Activated naive CD4-positive, alpha-beta T cell treated with anti-CD3 and anti-CD28 coated beads for 36 hours (primary cell): ENCODE measurements at regions not wholly inside any gene's neighbourhood (a gene's known extent, or its start where the extent isn't known, plus 50 kb on each side); places are given as distances from the start of the nearest gene placed in this dataset.

Source experiments
- CTCF ChIA-PET: fragments of 350-600 bp; sonication (Branson Sonifier 250); formaldehyde crosslinking; loops from one replicate; lab custom pipeline; 2021; ENCODE audit warnings: antibody characterized with exemption; lab: Charles Lee
- DNase-seq: peaks from one replicate; pipeline ENCODE4 v3.0.0-alpha.2; 2020
- H3K27ac Mint-ChIP-seq: one replicate; pipeline ENCODE4 v1.8.0; 2021; ENCODE audit warnings: mild to moderate bottlenecking, mixed read lengths
- H3K27me3 Mint-ChIP-seq: one replicate; pipeline ENCODE4 v1.8.0; 2021; ENCODE audit warnings: low read depth, mixed read lengths
- H3K36me3 Mint-ChIP-seq: one replicate; pipeline ENCODE4 v1.8.0; 2021; ENCODE audit warnings: low read depth, mixed read lengths
- H3K4me1 Mint-ChIP-seq: one replicate; pipeline ENCODE4 v1.8.0; 2021; ENCODE audit warnings: low read depth, mixed read lengths
- H3K4me3 Mint-ChIP-seq: one replicate; pipeline ENCODE4 v1.8.0; 2021; ENCODE audit warnings: mild to moderate bottlenecking, moderate library complexity, mixed read lengths
- H3K9me3 Mint-ChIP-seq: one replicate; pipeline ENCODE4 v1.8.0; 2021; ENCODE audit warnings: mixed read lengths
- intact Hi-C: fragments of 100-400 bp; cut with micrococcal nuclease; formaldehyde crosslinking; loops from one replicate; pipeline ENCODE4 v1.15.1; 2023

DNA sequence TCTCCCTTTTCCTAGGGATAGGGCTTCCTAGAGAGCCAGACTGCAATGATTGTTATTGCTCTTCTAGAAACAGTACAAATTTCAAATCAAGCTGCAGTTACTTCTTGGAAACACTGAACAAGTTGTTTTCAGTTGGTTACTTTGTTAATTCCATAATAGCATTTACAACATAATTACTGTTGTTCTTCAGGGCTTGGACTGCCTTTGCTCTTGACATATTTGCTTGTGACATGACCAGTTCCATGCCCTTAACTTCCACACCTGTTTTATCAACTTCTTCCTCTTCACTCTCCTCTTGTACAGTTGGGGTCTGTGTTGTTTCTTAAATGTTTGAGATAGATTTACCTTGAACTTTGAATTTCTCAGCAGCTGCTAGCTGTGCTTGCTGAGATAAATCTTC, 104.4 kb downstream of the SEC23IP start:
- intact Hi-C loops, result no loop called here
- CTCF ChIA-PET, result no interaction called here
- Mint-ChIP-seq H3K27ac (no peak overlapping the region), H3K27me3 (peaks cover 6% of the 10 kb centered on the region), H3K9me3 (peaks cover 13% of the 10 kb centered on the region), H3K4me1 (no peaks in the 10 kb centered on the region), H3K36me3 (no peaks in the 10 kb centered on the region), H3K4me3 (no peak overlapping the region)
- DNase-seq, result no peak

DNA sequence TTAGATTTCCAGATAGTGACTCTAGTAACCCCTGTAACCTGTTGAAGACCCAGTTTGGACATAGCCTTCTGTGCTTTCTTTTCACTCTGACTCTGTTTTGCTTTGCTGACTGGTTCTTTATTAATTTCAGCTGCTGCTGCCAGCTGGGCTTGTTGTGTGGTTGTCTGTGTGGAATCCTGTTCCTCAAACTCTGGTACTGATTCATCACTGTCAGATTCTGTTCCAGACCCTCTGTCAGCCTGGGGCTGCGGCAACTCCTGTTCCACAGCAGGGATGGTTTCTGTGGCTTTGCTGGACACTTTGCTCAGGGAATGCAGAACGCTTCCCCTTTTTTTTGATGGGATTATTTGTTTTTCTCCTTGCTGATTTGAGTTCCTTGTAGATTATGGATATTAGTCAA, 104.9 kb downstream of the SEC23IP start:
- H3K4me1 Mint-ChIP-seq, result no peaks in the 10 kb centered on the region
- H3K4me3 Mint-ChIP-seq, result no peak overlapping the region
- intact Hi-C loops, result no loop called here
- H3K27me3 Mint-ChIP-seq, result peaks cover 6% of the 10 kb centered on the region
- DNase-seq, result no peak
- H3K36me3 Mint-ChIP-seq, result no peaks in the 10 kb centered on the region
- H3K9me3 Mint-ChIP-seq, result peaks cover 13% of the 10 kb centered on the region
- CTCF ChIA-PET, result no interaction called here
- no peak overlapping the region for H3K27ac Mint-ChIP-seq

DNA sequence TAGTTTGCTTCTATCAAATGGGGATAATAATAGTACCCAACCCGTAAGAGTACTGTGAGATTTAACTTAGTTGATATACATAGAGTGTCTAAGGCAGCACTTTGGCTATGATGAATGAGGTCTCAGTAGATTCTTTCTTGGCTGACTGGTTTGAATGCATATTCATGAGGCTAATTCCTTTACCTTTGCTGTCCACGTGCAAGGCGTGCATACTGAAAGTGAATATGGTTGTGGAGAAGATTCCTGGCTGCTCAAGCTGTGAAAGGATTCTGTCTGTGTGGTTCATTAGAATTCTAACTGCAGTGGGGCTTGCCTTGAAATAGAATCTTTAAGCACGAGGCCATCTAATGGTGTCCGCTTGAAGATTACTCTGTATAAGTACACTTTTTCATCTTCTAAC, 110.3 kb downstream of the SEC23IP start:
- no peaks in the 10 kb centered on the region for H3K4me1 Mint-ChIP-seq
- H3K27me3 Mint-ChIP-seq, result peaks cover 14% of the 10 kb centered on the region
- CTCF ChIA-PET, result no interaction called here
- no peak for DNase-seq
- H3K9me3 Mint-ChIP-seq, result no peaks in the 10 kb centered on the region
- no peak overlapping the region for H3K27ac Mint-ChIP-seq
- H3K4me3 Mint-ChIP-seq, result no peak overlapping the region
- no peaks in the 10 kb centered on the region for H3K36me3 Mint-ChIP-seq
- intact Hi-C loops, result no loop called here

DNA sequence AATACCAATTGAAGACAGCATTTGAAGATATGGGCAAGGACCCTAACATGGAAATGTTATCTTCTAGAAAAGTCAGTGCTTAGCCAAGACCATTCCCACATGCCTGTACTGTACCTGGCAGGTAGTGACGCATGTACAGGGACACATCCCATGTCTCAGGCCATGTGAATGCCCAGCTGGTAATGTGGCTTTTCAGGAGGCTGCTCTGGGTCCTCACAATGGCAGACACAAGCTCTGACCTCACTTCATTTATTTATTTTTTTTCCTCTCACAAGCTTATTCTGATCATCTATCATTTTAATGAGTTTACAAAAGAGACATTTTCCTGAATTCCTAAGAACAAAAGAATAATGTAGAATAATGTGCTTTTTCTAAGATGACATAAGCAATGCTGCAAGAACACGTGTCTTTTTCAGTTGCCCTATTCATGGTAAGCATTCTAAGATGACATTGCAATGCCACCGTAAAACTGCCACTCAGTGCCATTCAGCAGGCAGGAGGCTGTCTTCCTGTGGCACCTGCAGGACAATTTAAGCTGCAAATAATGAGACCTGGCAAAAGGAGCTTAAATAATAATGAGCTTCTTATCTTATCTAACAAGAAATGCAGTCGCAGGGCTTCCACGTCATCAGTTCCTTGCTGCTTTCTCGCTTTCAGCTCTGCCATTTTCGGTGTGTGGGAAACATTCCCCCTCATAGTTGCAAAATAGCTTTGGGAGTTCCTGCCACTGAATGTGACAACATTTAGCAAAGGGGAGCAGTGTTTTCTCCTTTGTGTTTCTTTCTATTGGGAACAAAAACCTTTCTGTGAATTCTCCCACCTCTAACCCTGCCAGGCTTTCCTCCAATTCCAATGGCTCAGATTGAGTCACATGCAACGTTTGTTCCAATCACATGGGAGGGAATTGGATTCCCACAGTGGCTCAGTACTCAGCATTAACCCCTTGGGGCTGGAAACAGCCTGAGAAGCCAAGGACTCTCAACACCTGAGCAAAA, 113.0 kb downstream of the SEC23IP start:
- intact Hi-C loops, result no loop called here
- Mint-ChIP-seq H3K27ac (no peak overlapping the region), H3K27me3 (peaks cover 15% of the 10 kb centered on the region), H3K9me3 (no peaks in the 10 kb centered on the region), H3K4me1 (no peaks in the 10 kb centered on the region), H3K36me3 (no peaks in the 10 kb centered on the region), H3K4me3 (no peak overlapping the region)
- DNase-seq, result no peak
- CTCF ChIA-PET, result no interaction called here

DNA sequence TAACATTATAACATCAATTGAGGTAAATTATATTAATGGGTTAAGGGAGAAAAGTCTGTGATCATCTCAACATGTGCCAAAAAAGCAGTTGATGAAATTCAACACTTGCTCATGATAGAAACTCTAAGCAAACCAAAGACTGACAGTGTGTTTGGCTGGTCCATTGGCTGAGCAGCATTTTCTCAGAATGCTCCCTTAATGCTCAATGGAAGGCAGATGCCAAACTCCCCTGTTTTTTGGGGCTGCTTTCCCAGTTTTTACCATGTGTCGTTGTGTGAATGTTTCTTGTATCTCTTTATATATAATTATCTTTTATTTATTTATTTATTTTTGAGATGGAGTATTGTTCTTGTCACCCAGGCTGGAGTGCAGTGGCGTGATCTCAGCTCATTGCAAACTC, 114.7 kb downstream of the SEC23IP start:
- DNase-seq, result no peak
- Mint-ChIP-seq H3K4me1 (no peaks in the 10 kb centered on the region), H3K27me3 (peaks cover 26% of the 10 kb centered on the region), H3K27ac (no peak overlapping the region), H3K36me3 (no peaks in the 10 kb centered on the region), H3K9me3 (no peaks in the 10 kb centered on the region), H3K4me3 (no peak overlapping the region)
- CTCF ChIA-PET, result no interaction called here
- intact Hi-C loops, result no loop called here

DNA sequence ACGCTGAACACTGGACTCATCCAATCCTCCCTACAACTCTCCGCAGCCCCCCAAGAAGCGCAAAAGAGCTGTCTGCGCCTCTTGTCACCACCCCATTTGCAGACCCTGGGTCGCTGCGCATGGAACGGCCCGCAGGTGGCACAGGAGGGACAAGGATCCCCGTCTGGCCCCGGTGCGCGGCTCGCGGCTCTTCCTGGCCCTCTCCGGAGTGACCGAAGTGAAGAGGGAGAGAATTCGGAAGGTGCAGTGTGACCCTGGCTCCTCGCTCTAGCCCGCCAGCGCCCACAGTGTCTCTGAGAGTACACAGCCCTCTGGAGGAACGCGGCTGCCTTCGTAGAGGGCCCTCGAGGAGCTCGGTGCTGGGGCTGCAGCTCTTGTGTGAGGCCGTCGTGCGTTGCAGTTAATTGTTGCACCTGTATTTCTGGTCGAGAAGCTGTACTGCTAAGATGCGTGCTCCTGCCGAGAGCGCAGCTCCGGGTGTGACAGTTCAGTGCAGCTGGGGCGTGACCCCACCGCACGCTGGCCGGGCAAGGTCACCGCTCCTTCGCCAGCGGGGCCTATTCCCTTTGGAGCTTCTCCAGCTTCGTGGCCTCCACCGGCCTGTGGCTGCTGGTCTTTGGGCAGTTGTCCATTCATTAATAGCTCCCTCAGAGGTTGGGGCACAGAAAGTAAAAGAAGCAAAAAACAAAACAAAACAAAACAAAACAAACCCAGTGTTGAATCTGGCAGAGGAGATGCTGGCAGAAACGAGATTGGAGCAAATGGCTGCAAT, 119.0 kb downstream of the SEC23IP start:
- Mint-ChIP-seq H3K27me3 (peaks cover 32% of the 10 kb centered on the region), H3K4me3 (no peak overlapping the region), H3K27ac (no peak overlapping the region), H3K9me3 (no peaks in the 10 kb centered on the region), H3K4me1 (no peaks in the 10 kb centered on the region), H3K36me3 (no peaks in the 10 kb centered on the region)
- intact Hi-C loops, result no loop called here
- DNase-seq, result no peak
- CTCF ChIA-PET, result no interaction called here

DNA sequence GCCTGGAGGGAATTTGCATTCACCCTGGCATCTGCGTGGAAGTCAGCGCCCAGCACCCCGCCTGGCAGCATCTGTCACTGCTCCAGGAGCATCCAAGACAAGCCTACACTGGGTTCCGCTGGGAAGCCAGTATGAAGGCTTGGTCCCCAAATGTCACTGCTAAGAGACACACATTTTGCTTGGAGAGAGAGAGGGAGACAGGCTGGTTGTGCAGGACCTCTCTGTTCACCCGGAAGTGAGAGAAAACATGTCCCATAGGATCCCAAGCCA, 119.5 kb downstream of the SEC23IP start:
- Mint-ChIP-seq H3K27ac (no peak overlapping the region), H3K36me3 (no peaks in the 10 kb centered on the region), H3K4me3 (no peak overlapping the region), H3K9me3 (no peaks in the 10 kb centered on the region), H3K4me1 (no peaks in the 10 kb centered on the region), H3K27me3 (peaks cover 32% of the 10 kb centered on the region)
- CTCF ChIA-PET, result no interaction called here
- intact Hi-C loops, result no loop called here
- DNase-seq, result no peak

DNA sequence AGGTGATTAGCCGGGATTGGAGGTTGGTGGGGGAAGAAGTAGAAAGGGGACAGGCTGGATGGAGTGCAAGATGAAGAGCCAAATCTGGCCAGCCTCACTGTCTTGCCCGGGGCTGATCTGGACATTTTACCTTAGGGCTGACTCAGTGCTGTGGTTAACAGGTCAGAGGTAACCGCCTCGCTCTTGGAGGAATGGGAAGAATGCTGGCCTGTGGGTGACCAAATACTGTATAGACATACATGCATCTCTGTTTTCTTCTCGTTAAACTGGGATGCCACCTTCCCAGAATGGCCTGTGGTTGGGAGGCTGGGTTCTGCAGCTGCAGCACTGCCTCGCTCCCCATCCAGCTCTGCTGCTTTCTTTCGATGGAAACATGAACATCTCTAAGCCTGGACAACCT, 120.0 kb downstream of the SEC23IP start:
- intact Hi-C loops, result no loop called here

DNA sequence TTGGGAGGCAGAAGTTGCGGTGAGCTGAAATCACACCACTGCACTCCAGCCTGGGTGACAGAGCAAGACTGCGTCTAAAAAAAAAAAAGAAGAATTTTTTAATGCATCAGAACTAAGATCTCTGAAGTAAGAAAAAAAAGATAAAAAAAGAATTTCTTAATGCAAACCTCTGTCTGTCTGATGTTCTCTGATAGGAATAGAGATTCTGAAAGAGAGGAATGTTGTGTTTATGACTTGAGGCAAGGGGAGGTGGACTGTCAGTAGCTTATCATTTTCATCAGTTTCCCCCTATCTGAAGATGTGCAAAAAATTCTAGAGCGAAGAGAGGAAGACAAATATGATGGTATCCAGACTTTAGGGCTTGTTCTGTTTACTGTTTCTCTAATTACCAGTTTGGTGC, 121.5 kb downstream of the SEC23IP start:
- Mint-ChIP-seq H3K4me1 (no peaks in the 10 kb centered on the region), H3K27ac (no peak overlapping the region), H3K36me3 (no peaks in the 10 kb centered on the region), H3K9me3 (no peaks in the 10 kb centered on the region), H3K4me3 (no peak overlapping the region), H3K27me3 (peaks cover 35% of the 10 kb centered on the region)
- CTCF ChIA-PET, result no interaction called here
- intact Hi-C loops, result no loop called here
- DNase-seq, result no peak

More for the DNA sequence above, 120.0 kb downstream of the SEC23IP start:
- Mint-ChIP-seq H3K27me3 (peaks cover 32% of the 10 kb centered on the region), H3K27ac (no peak overlapping the region), H3K4me3 (no peak overlapping the region), H3K4me1 (no peaks in the 10 kb centered on the region), H3K9me3 (no peaks in the 10 kb centered on the region), H3K36me3 (no peaks in the 10 kb centered on the region)
- DNase-seq, result no peak
- CTCF ChIA-PET, result no interaction called here

DNA sequence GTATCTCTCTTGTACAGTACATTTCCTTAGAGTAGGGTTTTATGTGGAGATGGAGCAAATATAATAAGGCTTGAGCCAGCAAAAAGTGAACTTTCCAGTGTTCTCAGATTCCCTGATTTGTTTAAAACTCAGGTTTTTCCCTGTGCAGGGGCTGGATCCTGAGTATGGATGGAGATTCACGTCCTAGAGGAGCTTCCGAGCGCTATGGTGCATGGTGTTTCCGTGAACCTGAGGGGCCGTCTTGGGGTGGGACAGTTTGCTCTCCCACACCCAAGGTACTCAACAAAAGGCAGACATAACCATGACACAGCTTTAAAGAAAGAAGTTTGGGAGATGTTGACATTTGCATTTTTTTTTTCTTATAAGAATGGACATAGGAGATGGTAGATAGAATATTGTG, 122.5 kb downstream of the SEC23IP start:
- Mint-ChIP-seq H3K36me3 (no peaks in the 10 kb centered on the region), H3K27me3 (peaks cover 29% of the 10 kb centered on the region), H3K4me1 (no peaks in the 10 kb centered on the region), H3K4me3 (no peak overlapping the region), H3K9me3 (no peaks in the 10 kb centered on the region), H3K27ac (no peak overlapping the region)
- intact Hi-C loops, result no loop called here
- CTCF ChIA-PET, result no interaction called here
- no peak for DNase-seq

DNA sequence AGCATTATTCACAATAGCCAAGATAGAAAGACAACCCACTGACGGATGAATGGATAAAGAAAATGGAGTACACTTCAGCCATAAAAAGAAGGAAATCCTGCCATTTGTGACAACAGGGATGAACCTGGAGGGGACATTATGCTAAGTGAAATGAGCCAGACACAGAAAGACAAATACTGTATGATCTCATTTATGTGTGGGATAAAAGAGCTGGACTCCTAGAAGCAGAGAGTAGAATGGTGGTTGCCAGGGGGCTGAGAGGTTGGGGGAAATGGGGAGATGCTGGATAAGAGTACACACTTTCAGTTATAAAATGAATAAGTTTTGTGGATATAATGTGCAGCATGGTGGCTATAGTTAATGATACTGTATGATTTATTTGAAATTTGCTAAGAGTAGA, 124.4 kb downstream of the SEC23IP start:
- Mint-ChIP-seq H3K36me3 (no peaks in the 10 kb centered on the region), H3K4me3 (no peak overlapping the region), H3K9me3 (no peaks in the 10 kb centered on the region), H3K4me1 (no peaks in the 10 kb centered on the region), H3K27me3 (peaks cover 28% of the 10 kb centered on the region), H3K27ac (no peak overlapping the region)
- CTCF ChIA-PET, result no interaction called here
- intact Hi-C loops, result no loop called here
- no peak for DNase-seq

DNA sequence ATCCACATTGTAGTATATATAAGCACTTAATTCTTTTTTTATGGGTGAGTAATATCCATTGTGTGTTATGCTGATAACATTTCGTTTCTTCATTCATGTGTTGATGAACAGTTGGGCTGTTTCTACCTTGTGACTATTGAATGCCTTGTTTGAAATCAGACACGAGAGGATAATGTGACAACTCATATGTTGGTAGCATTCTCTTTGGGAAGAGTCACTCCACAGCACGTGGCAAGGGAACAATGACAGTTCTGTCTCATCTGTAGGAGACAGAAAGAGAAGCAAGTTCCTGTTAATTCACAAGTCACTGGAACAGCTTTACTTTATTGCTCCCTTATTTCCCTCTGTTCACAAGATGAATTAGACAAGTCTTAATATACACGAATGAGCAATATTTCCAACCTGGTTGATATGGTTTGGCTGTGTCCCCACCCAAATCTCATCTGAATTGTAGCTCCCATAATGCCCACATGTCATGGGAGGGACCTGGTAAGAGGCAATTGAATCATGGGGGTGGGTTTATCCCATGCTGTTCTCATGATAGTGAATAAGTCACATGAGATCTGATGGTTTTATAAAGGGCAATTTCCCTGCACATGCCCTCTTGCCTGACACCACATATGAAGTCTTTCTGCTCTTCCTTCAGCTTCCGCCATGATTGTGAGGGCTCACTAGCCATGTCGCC, 125.3 kb downstream of the SEC23IP start:
- intact Hi-C loops, result no loop called here
- no peaks in the 10 kb centered on the region for H3K36me3 Mint-ChIP-seq

More for the DNA sequence above, 125.3 kb downstream of the SEC23IP start:
- CTCF ChIA-PET, result no interaction called here
- DNase-seq, result no peak
- H3K9me3 Mint-ChIP-seq, result no peaks in the 10 kb centered on the region
- H3K4me1 Mint-ChIP-seq, result no peaks in the 10 kb centered on the region
- peaks cover 20% of the 10 kb centered on the region for H3K27me3 Mint-ChIP-seq
- no peak overlapping the region for H3K4me3 Mint-ChIP-seq
- no peak overlapping the region for H3K27ac Mint-ChIP-seq
